IMR-90 (cell line): ENCODE measurements at regions not wholly inside any gene's neighbourhood (a gene's known extent, or its start where the extent isn't known, plus 50 kb on each side); places are given as distances from the start of the nearest gene placed in this dataset.

Experiments
- BHLHE40 ChIP-seq: fragments of 150-350 bp; IDR thresholded peaks from 2 replicates; pipeline ENCODE4 v1.6.1; 2016; ENCODE audit warnings: mild to moderate bottlenecking, low read depth, low read length
- CEBPB ChIP-seq: IDR thresholded peaks from 2 replicates; pipeline ENCODE4 v1.6.1; 2012; ENCODE audit warnings: low read depth, low read length, improper control_type of control experiment
- CTCF ChIP-seq: conservative IDR thresholded peaks from 2 replicates; pipeline ENCODE4 v1.5.1; 2012; ENCODE audit warnings: mild to moderate bottlenecking, low read depth, low read length, improper control_type of control experiment
- ELK1 ChIP-seq: fragments of 150-350 bp; IDR thresholded peaks from 2 replicates; pipeline ENCODE4 v1.6.1; 2016; ENCODE audit warnings: low read depth, mild to moderate bottlenecking, low read length, moderate library complexity, borderline replicate concordance
- FOS ChIP-seq: fragments of 150-350 bp; IDR thresholded peaks from 2 replicates; pipeline ENCODE4 v1.6.1; 2016; ENCODE audit warnings: low read depth, low read length
- MAFK ChIP-seq: IDR thresholded peaks from 2 replicates; pipeline ENCODE4 v1.6.1; 2012; ENCODE audit warnings: low read depth, low read length, improper control_type of control experiment
- MAZ ChIP-seq: IDR thresholded peaks from 2 replicates; pipeline ENCODE4 v1.6.1; 2012; ENCODE audit warnings: low read depth, mild to moderate bottlenecking, low read length, improper control_type of control experiment, moderate library complexity, borderline replicate concordance
- MXI1 ChIP-seq: IDR thresholded peaks from 2 replicates; pipeline ENCODE4 v1.6.1; 2012; ENCODE audit warnings: low read depth, mild to moderate bottlenecking, low read length, moderate library complexity, borderline replicate concordance
- POLR2A ChIP-seq: IDR thresholded peaks from 2 replicates; pipeline ENCODE4 v1.6.1; 2012; ENCODE audit warnings: mild to moderate bottlenecking, low read depth, low read length
- RAD21 ChIP-seq: IDR thresholded peaks from 2 replicates; pipeline ENCODE4 v1.6.1; 2012; ENCODE audit warnings: low read length, improper control_type of control experiment
- SMC3 ChIP-seq: fragments of 150-350 bp; IDR thresholded peaks from 2 replicates; pipeline ENCODE4 v1.6.1; 2016; ENCODE audit warnings: low read depth, mild to moderate bottlenecking, antibody characterized with exemption, low read length, moderate library complexity
- TF ChIP-seq, protein P1 (sequence below): fragments of 150-350 bp; IDR thresholded peaks from 2 replicates; pipeline ENCODE4 v1.6.1; 2017; ENCODE audit warnings: mild to moderate bottlenecking, antibody characterized with exemption, low read length, low read depth

DNA sequence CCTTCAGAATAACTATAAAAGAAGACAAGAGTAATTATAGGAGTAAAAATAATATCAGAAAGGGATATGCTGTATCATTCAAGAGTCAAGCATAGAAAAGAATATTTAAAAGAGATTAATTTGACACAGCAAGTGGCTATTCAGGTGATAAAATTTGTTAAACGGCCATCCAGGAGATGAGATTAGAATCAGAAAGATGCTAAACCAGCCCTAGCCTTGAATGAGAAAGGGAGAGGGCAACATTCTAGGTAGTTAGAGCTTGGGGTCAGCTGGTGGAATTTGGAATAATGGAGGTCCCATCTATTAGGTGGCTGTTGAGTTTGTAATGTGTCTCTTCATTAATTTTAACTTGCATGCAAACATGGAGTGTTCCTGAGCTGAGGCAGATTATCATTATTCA is 350.5 kb upstream of the PABPC4L start:
- TF ChIP-seq MAZ (no peak), POLR2A (no peak), CTCF (no peak), FOS (no peak), RAD21 (no peak), MAFK (no peak), CEBPB (no peak), SMC3 (no peak), BHLHE40 (no peak), MXI1 (no peak), ELK1 (no peak)
- TF ChIP-seq, protein P1, sequence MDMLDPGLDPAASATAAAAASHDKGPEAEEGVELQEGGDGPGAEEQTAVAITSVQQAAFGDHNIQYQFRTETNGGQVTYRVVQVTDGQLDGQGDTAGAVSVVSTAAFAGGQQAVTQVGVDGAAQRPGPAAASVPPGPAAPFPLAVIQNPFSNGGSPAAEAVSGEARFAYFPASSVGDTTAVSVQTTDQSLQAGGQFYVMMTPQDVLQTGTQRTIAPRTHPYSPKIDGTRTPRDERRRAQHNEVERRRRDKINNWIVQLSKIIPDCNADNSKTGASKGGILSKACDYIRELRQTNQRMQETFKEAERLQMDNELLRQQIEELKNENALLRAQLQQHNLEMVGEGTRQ: no peak
